ENCODE measurements at regions not wholly inside any gene's neighbourhood (a gene's known extent, or its start where the extent isn't known, plus 50 kb on each side); places are given as distances from the start of the nearest gene placed in this dataset.

DNA sequence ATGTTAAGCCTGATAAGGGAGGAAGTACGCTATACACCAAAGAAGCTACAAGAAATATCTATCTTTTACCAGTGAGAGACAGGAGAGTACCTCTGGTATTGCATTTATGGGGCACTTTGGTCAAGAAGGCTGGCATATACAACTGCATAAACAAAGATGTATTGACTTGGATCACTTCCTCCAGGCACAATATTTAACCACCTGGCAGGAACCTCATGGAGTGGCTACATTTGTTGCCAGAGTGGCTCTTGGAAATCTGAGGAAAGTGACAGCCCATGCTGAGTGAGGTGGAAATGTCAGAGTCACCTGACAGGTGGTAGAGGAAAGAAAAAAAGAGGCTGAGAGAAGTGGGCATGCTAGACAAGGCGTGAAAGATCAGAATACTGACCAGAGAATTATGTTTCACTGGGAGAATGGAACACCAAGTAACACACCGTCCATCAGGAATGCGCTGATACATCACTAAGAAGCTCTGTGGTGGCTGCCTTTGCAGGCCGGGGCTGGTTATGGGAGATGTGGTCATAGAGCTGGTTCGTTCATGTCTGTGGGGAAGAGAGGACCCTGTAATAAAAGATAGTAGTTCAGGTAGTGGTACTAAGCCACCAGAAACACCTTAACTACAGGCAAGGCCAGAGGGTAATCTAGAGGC, 61.4 kb upstream of the UFL1 start:
- H4K20me1 ChIP-seq (ENCODE audit: insufficient read depth, low read length), result no peaks in the 10 kb centered on the region
- no peaks in the 10 kb centered on the region for H3K27me3 ChIP-seq (ENCODE audit: insufficient read depth, low read length, poor library complexity)
- H3K9me3 ChIP-seq (ENCODE audit: insufficient read depth, low read length, severe bottlenecking), result no peaks in the 10 kb centered on the region
- no peaks in the 10 kb centered on the region for H3K36me3 ChIP-seq (ENCODE audit: insufficient read depth, low read length)
- ATAC-seq (ENCODE audit: insufficient read depth, low read depth) (no peak), DNase-seq (no peak)
- H2AFZ ChIP-seq (ENCODE audit: low read depth, low read length), result no peak overlapping the region
- H3K4me2 ChIP-seq (ENCODE audit: insufficient read depth, low read length), result no peak overlapping the region
- H3K79me2 ChIP-seq (ENCODE audit: insufficient read depth, low read length), result no peaks in the 10 kb centered on the region
- H3K4me3 ChIP-seq (ENCODE audit: low read depth in 1 of 2, low read length in 2 of 2), result no peak overlapping the region
- no peak overlapping the region for H3K27ac ChIP-seq (ENCODE audit: low read length)
- no peak for TF ChIP-seq EZH2 (IDR thresholded peaks at IDR 0.05; ENCODE audit: borderline replicate concordance, low read depth, low read length, severe bottlenecking)
- TF ChIP-seq, protein P1, sequence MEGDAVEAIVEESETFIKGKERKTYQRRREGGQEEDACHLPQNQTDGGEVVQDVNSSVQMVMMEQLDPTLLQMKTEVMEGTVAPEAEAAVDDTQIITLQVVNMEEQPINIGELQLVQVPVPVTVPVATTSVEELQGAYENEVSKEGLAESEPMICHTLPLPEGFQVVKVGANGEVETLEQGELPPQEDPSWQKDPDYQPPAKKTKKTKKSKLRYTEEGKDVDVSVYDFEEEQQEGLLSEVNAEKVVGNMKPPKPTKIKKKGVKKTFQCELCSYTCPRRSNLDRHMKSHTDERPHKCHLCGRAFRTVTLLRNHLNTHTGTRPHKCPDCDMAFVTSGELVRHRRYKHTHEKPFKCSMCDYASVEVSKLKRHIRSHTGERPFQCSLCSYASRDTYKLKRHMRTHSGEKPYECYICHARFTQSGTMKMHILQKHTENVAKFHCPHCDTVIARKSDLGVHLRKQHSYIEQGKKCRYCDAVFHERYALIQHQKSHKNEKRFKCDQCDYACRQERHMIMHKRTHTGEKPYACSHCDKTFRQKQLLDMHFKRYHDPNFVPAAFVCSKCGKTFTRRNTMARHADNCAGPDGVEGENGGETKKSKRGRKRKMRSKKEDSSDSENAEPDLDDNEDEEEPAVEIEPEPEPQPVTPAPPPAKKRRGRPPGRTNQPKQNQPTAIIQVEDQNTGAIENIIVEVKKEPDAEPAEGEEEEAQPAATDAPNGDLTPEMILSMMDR (IDR thresholded peaks at IDR 0.05; ENCODE audit: borderline replicate concordance, extremely low read depth, low read length, poor library complexity, severe bottlenecking), result no peak
- H3K4me1 ChIP-seq (ENCODE audit: insufficient read depth, low read length), result no peaks in the 10 kb centered on the region
- no peak overlapping the region for H3K9ac ChIP-seq (ENCODE audit: low read depth, low read length)

DNA sequence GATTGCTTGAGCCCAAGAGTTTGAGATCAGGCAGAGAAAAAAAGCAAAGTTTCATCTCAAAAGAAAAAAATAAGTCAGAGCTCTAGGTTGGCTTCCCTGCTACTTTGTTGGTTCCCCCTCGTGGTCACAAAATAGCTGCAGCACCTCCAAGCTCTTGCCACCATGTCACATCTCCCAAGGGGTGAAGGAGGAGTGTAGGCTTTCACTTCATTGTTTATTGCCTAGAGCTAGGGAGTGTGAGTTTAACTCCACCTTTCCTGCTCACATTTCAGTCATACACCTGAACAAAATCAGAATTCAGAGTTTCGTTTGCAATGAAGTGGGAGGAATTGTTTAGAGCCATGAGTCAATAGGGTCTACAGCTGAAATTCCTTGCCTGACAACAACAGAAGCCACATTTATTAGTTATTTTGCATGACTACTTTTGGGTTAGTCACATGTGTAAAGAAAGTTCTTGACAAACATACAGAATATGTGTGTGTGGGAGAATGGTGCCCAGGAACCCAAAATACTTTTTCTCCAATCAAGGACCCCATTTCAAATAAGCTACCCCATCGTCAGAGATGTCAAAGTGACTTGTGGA, 56.2 kb upstream of the UFL1 start:
- H3K9ac ChIP-seq (ENCODE audit: low read depth, low read length), result no peak overlapping the region
- DNase-seq (no peak), ATAC-seq (ENCODE audit: insufficient read depth, low read depth) (no peak)
- H3K4me2 ChIP-seq (ENCODE audit: insufficient read depth, low read length), result no peak overlapping the region
- TF ChIP-seq EZH2 (IDR thresholded peaks at IDR 0.05; ENCODE audit: borderline replicate concordance, low read depth, low read length, severe bottlenecking), result no peak
- TF ChIP-seq, protein P1 (IDR thresholded peaks at IDR 0.05; ENCODE audit: borderline replicate concordance, extremely low read depth, low read length, poor library complexity, severe bottlenecking), result no peak
- H3K4me3 ChIP-seq (ENCODE audit: low read depth in 1 of 2, low read length in 2 of 2), result no peak overlapping the region
- no peaks in the 10 kb centered on the region for H3K36me3 ChIP-seq (ENCODE audit: insufficient read depth, low read length)
- no peak overlapping the region for H3K27ac ChIP-seq (ENCODE audit: low read length)
- no peaks in the 10 kb centered on the region for H3K4me1 ChIP-seq (ENCODE audit: insufficient read depth, low read length)
- H4K20me1 ChIP-seq (ENCODE audit: insufficient read depth, low read length), result no peaks in the 10 kb centered on the region
- H3K79me2 ChIP-seq (ENCODE audit: insufficient read depth, low read length), result no peaks in the 10 kb centered on the region
- no peaks in the 10 kb centered on the region for H3K27me3 ChIP-seq (ENCODE audit: insufficient read depth, low read length, poor library complexity)
- no peak overlapping the region for H2AFZ ChIP-seq (ENCODE audit: low read depth, low read length)
- no peaks in the 10 kb centered on the region for H3K9me3 ChIP-seq (ENCODE audit: insufficient read depth, low read length, severe bottlenecking)

DNA sequence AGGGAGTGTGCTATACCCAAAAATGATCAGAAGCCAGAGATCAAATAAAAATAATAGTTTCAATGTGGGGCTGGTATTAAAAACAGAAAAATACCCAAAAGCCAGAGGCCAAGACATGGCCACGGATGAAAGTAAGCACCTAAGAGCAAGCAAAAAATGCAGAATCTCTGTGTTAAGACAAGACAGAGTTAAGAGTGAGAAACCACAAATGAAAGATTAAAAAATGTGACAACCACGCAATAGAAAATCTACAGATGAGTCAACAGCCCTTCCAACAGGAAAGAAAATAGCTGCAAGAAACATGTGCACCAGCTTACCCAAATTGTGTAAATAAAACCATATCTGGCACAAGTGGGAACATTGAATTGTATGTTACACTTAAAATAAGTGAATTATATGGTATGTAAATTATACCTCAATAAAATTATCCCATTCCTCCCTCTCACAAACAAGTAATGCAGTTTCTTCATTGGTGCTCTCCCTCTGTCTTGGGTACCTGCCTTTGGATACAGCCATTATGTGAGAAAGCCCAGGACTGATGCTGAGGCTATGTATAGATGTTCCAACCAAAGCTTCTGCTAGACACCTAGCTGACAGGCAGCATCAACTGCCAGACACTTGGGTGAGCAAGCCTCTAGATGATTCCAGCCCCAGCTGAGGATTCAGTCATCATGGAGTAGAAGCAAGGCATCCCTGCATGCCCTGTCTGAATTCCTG, 55.3 kb upstream of the UFL1 start:
- no peak overlapping the region for H3K9ac ChIP-seq (ENCODE audit: low read depth, low read length)
- no peak overlapping the region for H3K4me2 ChIP-seq (ENCODE audit: insufficient read depth, low read length)
- H3K9me3 ChIP-seq (ENCODE audit: insufficient read depth, low read length, severe bottlenecking), result no peaks in the 10 kb centered on the region
- no peaks in the 10 kb centered on the region for H3K27me3 ChIP-seq (ENCODE audit: insufficient read depth, low read length, poor library complexity)
- ATAC-seq (ENCODE audit: insufficient read depth, low read depth) (no peak), DNase-seq (no peak)
- no peaks in the 10 kb centered on the region for H3K4me1 ChIP-seq (ENCODE audit: insufficient read depth, low read length)
- no peak overlapping the region for H3K27ac ChIP-seq (ENCODE audit: low read length)
- H2AFZ ChIP-seq (ENCODE audit: low read depth, low read length), result no peak overlapping the region
- no peaks in the 10 kb centered on the region for H3K36me3 ChIP-seq (ENCODE audit: insufficient read depth, low read length)
- H3K4me3 ChIP-seq (ENCODE audit: low read depth in 1 of 2, low read length in 2 of 2), result no peak overlapping the region
- TF ChIP-seq, protein P1 (IDR thresholded peaks at IDR 0.05; ENCODE audit: borderline replicate concordance, extremely low read depth, low read length, poor library complexity, severe bottlenecking), result no peak
- TF ChIP-seq EZH2 (IDR thresholded peaks at IDR 0.05; ENCODE audit: borderline replicate concordance, low read depth, low read length, severe bottlenecking), result no peak
- H4K20me1 ChIP-seq (ENCODE audit: insufficient read depth, low read length), result no peaks in the 10 kb centered on the region
- no peaks in the 10 kb centered on the region for H3K79me2 ChIP-seq (ENCODE audit: insufficient read depth, low read length)
